Neural cell (in vitro differentiated cells): ENCODE measurements at regions not wholly inside any gene's neighbourhood (a gene's known extent, or its start where the extent isn't known, plus 50 kb on each side); places are given as distances from the start of the nearest gene placed in this dataset.

Experiments
- H2AFZ ChIP-seq: fragments of 200-600, 300-800 bp; sonication (generic), shearing (Covaris generic); 2 replicates; pipeline ENCODE4 v1.6.0; 2014; ENCODE audit warnings: low read depth, mild to moderate bottlenecking, antibody characterized with exemption, low read length, moderate library complexity
- H3F3A ChIP-seq: fragments of 200-600 bp; shearing (Covaris generic); 2 replicates; pipeline ENCODE4 v1.6.1; 2016; ENCODE audit warnings: mild to moderate bottlenecking, moderate library complexity, mixed read lengths, antibody characterized with exemption, low read length; ENCODE audit not compliant: insufficient read depth, poor library complexity, severe bottlenecking
- H3K27ac ChIP-seq: fragments of 200-600, 300-800 bp; sonication (generic), shearing (Covaris generic); 2 replicates; pipeline ENCODE4 v1.5.1; 2014; ENCODE audit warnings: mild to moderate bottlenecking, low read length, moderate library complexity
- H3K27me3 ChIP-seq: fragments of 300-800, 200-600 bp; sonication (generic), shearing (Covaris generic); 2 replicates; pipeline ENCODE4 v1.6.0; 2014; ENCODE audit warnings: mild to moderate bottlenecking, low read depth, low read length, moderate library complexity; ENCODE audit not compliant: insufficient read depth
- H3K36me3 ChIP-seq: fragments of 300-800, 200-600 bp; sonication (generic), shearing (Covaris generic); 2 replicates; pipeline ENCODE4 v1.5.1; 2014; ENCODE audit warnings: mild to moderate bottlenecking, antibody characterized with exemption, low read length, moderate library complexity; ENCODE audit not compliant: insufficient read depth
- H3K4me2 ChIP-seq: fragments of 300-800, 200-600 bp; sonication (generic), shearing (Covaris generic); 2 replicates; pipeline ENCODE4 v1.6.0; 2014; ENCODE audit warnings: mild to moderate bottlenecking, low read length
- H3K4me3 ChIP-seq: fragments of 300-800, 200-600 bp; sonication (generic), shearing (Covaris generic); 2 replicates; pipeline ENCODE4 v1.5.1; 2014; ENCODE audit warnings: mild to moderate bottlenecking, low read length, moderate library complexity
- H3K79me2 ChIP-seq: fragments of 200-600 bp; shearing (Covaris generic); replicated peaks from 2 replicates; pipeline ENCODE4 v1.6.0; 2014; ENCODE audit warnings: mild to moderate bottlenecking, low read length, moderate library complexity; ENCODE audit not compliant: insufficient read depth
- H3K9ac ChIP-seq: fragments of 300-800, 200-600 bp; sonication (generic), shearing (Covaris generic); 2 replicates; pipeline ENCODE4 v1.6.1; 2016; ENCODE audit warnings: mild to moderate bottlenecking, low read length, mixed read lengths
- H3K9me2 ChIP-seq: fragments of 200-600 bp; shearing (Covaris generic); 2 replicates; pipeline ENCODE4 v1.6.1; 2016; ENCODE audit warnings: mild to moderate bottlenecking, low read length, mixed read lengths; ENCODE audit not compliant: insufficient read depth
- H3K9me3 ChIP-seq: fragments of 200-600, 300-800 bp; sonication (generic), shearing (Covaris generic); 2 replicates; pipeline ENCODE4 v1.6.1; 2016; ENCODE audit warnings: mild to moderate bottlenecking, mixed run types, low read length, moderate library complexity, mixed read lengths
- H4K20me1 ChIP-seq: fragments of 200-600 bp; shearing (Covaris generic); 2 replicates; pipeline ENCODE4 v1.6.1; 2016; ENCODE audit warnings: mild to moderate bottlenecking, mixed run types; ENCODE audit not compliant: insufficient read depth
- CTCF ChIP-seq: fragments of 450-650 bp; IDR thresholded peaks from 2 replicates; pipeline ENCODE4 v1.5.1; 2014; ENCODE audit warnings: antibody characterized with exemption, mild to moderate bottlenecking, moderate library complexity; ENCODE audit not compliant: poor library complexity, severe bottlenecking
- EP300 ChIP-seq: fragments of 450-650 bp; conservative IDR thresholded peaks from 2 replicates; pipeline ENCODE4 v1.6.1; 2014; ENCODE audit warnings: antibody characterized with exemption, mild to moderate bottlenecking, moderate library complexity; ENCODE audit not compliant: poor library complexity, severe bottlenecking
- EZH2 ChIP-seq: fragments of 200-600, 300-800 bp; shearing (Covaris generic), sonication (generic); IDR thresholded peaks from 2 replicates; pipeline ENCODE4 v1.6.1; 2014; ENCODE audit warnings: antibody characterized with exemption, low read length, borderline replicate concordance, mild to moderate bottlenecking; ENCODE audit not compliant: insufficient read depth, poor library complexity, severe bottlenecking
- MXI1 ChIP-seq: fragments of 450-650 bp; conservative IDR thresholded peaks from 2 replicates; pipeline ENCODE4 v1.6.1; 2014; ENCODE audit warnings: antibody characterized with exemption, mild to moderate bottlenecking; ENCODE audit not compliant: poor library complexity, severe bottlenecking
- POLR2AphosphoS5 ChIP-seq: IDR thresholded peaks from 2 replicates; pipeline ENCODE4 v1.6.1; 2012
- RAD21 ChIP-seq: fragments of 450-650 bp; conservative IDR thresholded peaks from 2 replicates; pipeline ENCODE4 v1.6.1; 2014; ENCODE audit warnings: antibody characterized with exemption, mild to moderate bottlenecking, moderate library complexity
- REST ChIP-seq: IDR thresholded peaks from 2 replicates; pipeline ENCODE4 v1.6.1; 2012; ENCODE audit warnings: borderline replicate concordance
- SMC3 ChIP-seq: fragments of 450-650 bp; conservative IDR thresholded peaks from 2 replicates; pipeline ENCODE4 v1.6.1; 2014; ENCODE audit warnings: antibody characterized with exemption, mild to moderate bottlenecking, moderate library complexity; ENCODE audit not compliant: poor library complexity
- TAF1 ChIP-seq: IDR thresholded peaks from 2 replicates; pipeline ENCODE4 v1.6.1; 2012; ENCODE audit warnings: low read depth

GRCh38 chr18:29930231-29930630 lies 1112.3 kb downstream of the DSC3 start:
- Histone ChIP-seq H3K9ac (no peak overlapping the region), H3K9me2 (no peaks in the 10 kb centered on the region), H3K4me2 (no peak overlapping the region), H3K9me3 (no peaks in the 10 kb centered on the region), H4K20me1 (no peaks in the 10 kb centered on the region), H3K27me3 (no peaks in the 10 kb centered on the region), H3F3A (no peaks in the 10 kb centered on the region), H3K36me3 (no peaks in the 10 kb centered on the region), H3K79me2 (no peaks in the 10 kb centered on the region), H3K4me3 (no peak overlapping the region), H2AFZ (no peak overlapping the region), H3K27ac (no peak overlapping the region)
- TF ChIP-seq MXI1 (no peak), REST (no peak), RAD21 (no peak), EZH2 (no peak), CTCF (no peak), SMC3 (no peak), EP300 (no peak), POLR2AphosphoS5 (no peak), TAF1 (no peak)

- no peak for TF ChIP-seq RAD21
- no peak for TF ChIP-seq MXI1
- TF ChIP-seq REST, result no peak
- TF ChIP-seq EP300, result no peak
- TF ChIP-seq SMC3, result no peak
- TF ChIP-seq POLR2AphosphoS5, result no peak
- no peak for TF ChIP-seq CTCF
- no peak for TF ChIP-seq EZH2
- TF ChIP-seq TAF1, result no peak
- Histone ChIP-seq H3K27ac (no peak overlapping the region), H3K36me3 (no peaks in the 10 kb centered on the region)
These were observed 1114.5 kb downstream of the DSC3 start for GRCh38 chr18:29928081-29928480.

More at GRCh38 chr18:29928081-29928480, 1114.5 kb downstream of the DSC3 start:
- Histone ChIP-seq H3K79me2 (no peaks in the 10 kb centered on the region), H3K4me2 (no peak overlapping the region), H4K20me1 (no peaks in the 10 kb centered on the region), H3K9me3 (no peaks in the 10 kb centered on the region), H2AFZ (no peak overlapping the region), H3K27me3 (no peaks in the 10 kb centered on the region), H3K9me2 (no peaks in the 10 kb centered on the region), H3K9ac (no peak overlapping the region), H3K4me3 (no peak overlapping the region), H3F3A (no peaks in the 10 kb centered on the region)
